C4-2B (cell line): ENCODE measurements at regions not wholly inside any gene's neighbourhood (a gene's known extent, or its start where the extent isn't known, plus 50 kb on each side); places are given as distances from the start of the nearest gene placed in this dataset.

Experiments
- CTCF ChIP-seq: fragments of 450-650 bp; conservative IDR thresholded peaks from 2 replicates; pipeline ENCODE4 v1.5.1; 2017; ENCODE audit warnings: mild to moderate bottlenecking
- ZFX ChIP-seq: fragments of 450-650 bp; IDR thresholded peaks from 2 replicates; pipeline ENCODE4 v1.6.1; 2017

GRCh38 chrX:139211568-139212182, 318.9 kb upstream of the F9 start:
- TF ChIP-seq CTCF (no peak), ZFX (no peak)
